ENCODE measurements at regions not wholly inside any gene's neighbourhood (a gene's known extent, or its start where the extent isn't known, plus 50 kb on each side); places are given as distances from the start of the nearest gene placed in this dataset.

GRCh38 chr10:56068040-56068439 is 293.0 kb downstream of the ZWINT start:
- TF ChIP-seq CTCF (IDR thresholded peaks at IDR 0.05; ENCODE audit: unreplicated experiment) = no peak
- Mint-ChIP-seq H3K4me3 (no peak overlapping the region), H3K36me3 (no peaks in the 10 kb centered on the region), H3K9me3 (peaks cover 32% of the 10 kb centered on the region), H3K27me3 (ENCODE audit: low read depth) (no peaks in the 10 kb centered on the region), H3K27ac (no peak overlapping the region), H3K4me1 (no peaks in the 10 kb centered on the region)
- DNase-seq (ENCODE audit: low spot score in 2 of 2, unreplicated experiment in 2 of 2) = no peak

GRCh38 chr10:56063642-56064041 is 297.4 kb downstream of the ZWINT start:
- DNase-seq (ENCODE audit: low spot score in 2 of 2, unreplicated experiment in 2 of 2) = no peak
- Mint-ChIP-seq H3K36me3 (no peaks in the 10 kb centered on the region), H3K27ac (no peak overlapping the region), H3K4me1 (no peaks in the 10 kb centered on the region), H3K27me3 (ENCODE audit: low read depth) (no peaks in the 10 kb centered on the region), H3K4me3 (no peak overlapping the region), H3K9me3 (peaks cover 46% of the 10 kb centered on the region)
- TF ChIP-seq CTCF (IDR thresholded peaks at IDR 0.05; ENCODE audit: unreplicated experiment) = no peak

- no peak overlapping the region for H3K27ac Mint-ChIP-seq
- no peaks in the 10 kb centered on the region for H3K4me1 Mint-ChIP-seq
- no peak overlapping the region for H3K4me3 Mint-ChIP-seq
- no peak for TF ChIP-seq CTCF (IDR thresholded peaks at IDR 0.05; ENCODE audit: unreplicated experiment)
- peaks cover 22% of the 10 kb centered on the region for H3K9me3 Mint-ChIP-seq
- no peaks in the 10 kb centered on the region for H3K27me3 Mint-ChIP-seq (ENCODE audit: low read depth)
- no peaks in the 10 kb centered on the region for H3K36me3 Mint-ChIP-seq
- DNase-seq (ENCODE audit: low spot score in 2 of 2, unreplicated experiment in 2 of 2) = no peak
These were observed 303.2 kb downstream of the ZWINT start for GRCh38 chr10:56057860-56058259.

GRCh38 chr10:56035489-56035888 is 325.6 kb downstream of the ZWINT start:
- no peak overlapping the region for H3K4me3 Mint-ChIP-seq
- H3K27ac Mint-ChIP-seq = no peak overlapping the region
- H3K4me1 Mint-ChIP-seq = no peaks in the 10 kb centered on the region
- H3K27me3 Mint-ChIP-seq (ENCODE audit: low read depth) = no peaks in the 10 kb centered on the region
- no peaks in the 10 kb centered on the region for H3K36me3 Mint-ChIP-seq
- no peaks in the 10 kb centered on the region for H3K9me3 Mint-ChIP-seq
- no peak for DNase-seq (ENCODE audit: low spot score in 2 of 2, unreplicated experiment in 2 of 2)
- no peak for TF ChIP-seq CTCF (IDR thresholded peaks at IDR 0.05; ENCODE audit: unreplicated experiment)

GRCh38 chr10:56028298-56029132 is 332.5 kb downstream of the ZWINT start:
- no peak for DNase-seq (ENCODE audit: low spot score in 2 of 2, unreplicated experiment in 2 of 2)
- Mint-ChIP-seq H3K4me3 (no peak overlapping the region), H3K27me3 (ENCODE audit: low read depth) (no peaks in the 10 kb centered on the region), H3K27ac (no peak overlapping the region), H3K9me3 (no peaks in the 10 kb centered on the region), H3K36me3 (no peaks in the 10 kb centered on the region), H3K4me1 (peaks cover 7% of the 10 kb centered on the region)
- TF ChIP-seq CTCF (IDR thresholded peaks at IDR 0.05; ENCODE audit: unreplicated experiment) = no peak
